Subcutaneous abdominal adipose tissue (tissue), 5 donors: ENCODE measurements at regions not wholly inside any gene's neighbourhood (a gene's known extent, or its start where the extent isn't known, plus 50 kb on each side); places are given as distances from the start of the nearest gene placed in this dataset.

ENCODE experiments used
- H3K27ac ChIP-seq: one replicate; pipeline ENCODE4 v1.7.0; 2013; ENCODE audit warnings: low read depth, mild to moderate bottlenecking, inconsistent platforms, low read length, moderate library complexity
- H3K27me3 ChIP-seq, 5 donors: one replicate each; pipeline ENCODE4 v1.7.0; 2013; ENCODE audit warnings: low read length in 5 of 5, inconsistent platforms in 1 of 5; ENCODE audit not compliant: control insufficient read depth in 5 of 5, insufficient read depth in 4 of 5
- H3K36me3 ChIP-seq, 5 donors: one replicate each; pipeline ENCODE4 v1.7.0; 2013; ENCODE audit warnings: low read length in 5 of 5; ENCODE audit not compliant: control insufficient read depth in 5 of 5, insufficient read depth in 5 of 5
- H3K4me1 ChIP-seq, 5 donors: one replicate each; pipeline ENCODE4 v1.7.0; 2013; ENCODE audit warnings: low read length in 5 of 5, mild to moderate bottlenecking in 3 of 5, moderate library complexity in 1 of 5; ENCODE audit not compliant: control insufficient read depth in 5 of 5, insufficient read depth in 5 of 5
- H3K4me3 ChIP-seq, 5 donors: one replicate each; pipeline ENCODE4 v1.7.0; 2013; ENCODE audit warnings: low read length in 5 of 5, low read depth in 1 of 5
- H3K9ac ChIP-seq, 5 donors: one replicate each; pipeline ENCODE4 v1.7.0; 2013; ENCODE audit warnings: low read length in 5 of 5, mild to moderate bottlenecking in 4 of 5, moderate library complexity in 3 of 5
- H3K9me3 ChIP-seq, 5 donors: one replicate each; pipeline ENCODE4 v1.7.0; 2013; ENCODE audit warnings: low read length in 5 of 5; ENCODE audit not compliant: control insufficient read depth in 5 of 5
- donor health status: healthy.
- donor health status: healthy.
- donor health status: healthy.
- donor health status: healthy.
- donor health status: healthy.

GRCh38 chr2:144288438-144288837, 231.5 kb downstream of the ZEB2 start:
- no peaks in the 10 kb centered on the region for H3K9me3 ChIP-seq
- H3K9ac ChIP-seq, result no peak overlapping the region
- H3K27me3 ChIP-seq, result no peaks in the 10 kb centered on the region
- no peak overlapping the region for H3K27ac ChIP-seq
- H3K4me3 ChIP-seq, result no peak overlapping the region
- peaks cover 0 to 2% (median 0%) of the 10 kb centered on the region in 5 donors for H3K36me3 ChIP-seq
- H3K4me1 ChIP-seq, result no peaks in the 10 kb centered on the region

DNA sequence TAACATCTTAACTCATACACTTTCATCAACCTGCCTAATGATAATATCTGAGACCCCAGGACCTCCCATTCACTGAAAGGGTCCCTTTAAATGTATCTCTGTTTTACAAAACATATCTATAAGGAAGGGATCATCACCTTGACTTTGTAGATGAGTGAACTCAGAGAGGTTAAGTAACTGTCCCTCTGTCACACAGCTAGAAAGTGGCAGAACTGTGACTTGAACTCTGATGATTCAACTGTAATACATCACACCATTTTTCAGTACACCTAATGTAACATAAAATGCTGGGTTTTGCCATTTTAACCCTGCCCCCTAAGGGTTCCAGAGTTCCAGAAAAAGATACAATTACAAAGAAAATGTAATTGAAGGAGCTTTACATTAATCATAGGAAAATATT, 234.6 kb downstream of the ZEB2 start:
- Histone ChIP-seq H3K9me3 (no peaks in the 10 kb centered on the region), H3K4me1 (no peaks in the 10 kb centered on the region), H3K9ac (no peak overlapping the region), H3K36me3 (no peaks in the 10 kb centered on the region), H3K27ac (no peak overlapping the region), H3K27me3 (no peaks in the 10 kb centered on the region), H3K4me3 (no peak overlapping the region)

DNA sequence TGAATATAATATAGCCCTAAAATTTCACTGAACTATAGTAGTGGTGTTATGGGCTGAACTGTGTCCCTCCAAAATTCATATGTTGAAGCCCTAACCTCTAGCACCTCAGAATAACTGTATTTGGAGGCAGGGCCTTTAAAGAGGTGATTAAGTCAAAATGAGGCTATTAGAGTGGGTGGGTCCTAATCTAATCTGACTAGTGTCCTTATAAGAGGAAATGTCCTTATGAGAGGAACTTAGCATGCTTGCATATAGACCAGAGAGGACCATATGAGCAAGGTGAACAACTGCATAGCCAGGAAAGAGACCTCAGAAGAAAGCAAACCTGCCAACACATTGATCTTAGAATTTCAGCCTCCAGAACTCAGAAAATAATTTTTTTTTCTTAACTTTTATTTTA, 238.4 kb downstream of the ZEB2 start:
- Histone ChIP-seq H3K27ac (no peak overlapping the region), H3K4me1 (no peaks in the 10 kb centered on the region), H3K9me3 (no peaks in the 10 kb centered on the region), H3K27me3 (no peaks in the 10 kb centered on the region), H3K9ac (no peak overlapping the region), H3K36me3 (no peaks in the 10 kb centered on the region), H3K4me3 (no peak overlapping the region)

GRCh38 chr2:144280009-144280408, 239.9 kb downstream of the ZEB2 start:
- no peaks in the 10 kb centered on the region for H3K9me3 ChIP-seq
- no peak overlapping the region for H3K4me3 ChIP-seq
- no peaks in the 10 kb centered on the region for H3K27me3 ChIP-seq
- no peaks in the 10 kb centered on the region for H3K36me3 ChIP-seq
- H3K4me1 ChIP-seq, result peaks cover 0 to 2% (median 0%) of the 10 kb centered on the region in 5 donors
- no peak overlapping the region for H3K9ac ChIP-seq
- no peak overlapping the region for H3K27ac ChIP-seq

GRCh38 chr2:144279165-144279564, 240.8 kb downstream of the ZEB2 start:
- no peak overlapping the region for H3K27ac ChIP-seq
- H3K9me3 ChIP-seq, result no peaks in the 10 kb centered on the region
- peaks cover 0 to 2% (median 0%) of the 10 kb centered on the region in 5 donors for H3K4me1 ChIP-seq
- H3K9ac ChIP-seq, result no peak overlapping the region
- H3K27me3 ChIP-seq, result no peaks in the 10 kb centered on the region
- no peaks in the 10 kb centered on the region for H3K36me3 ChIP-seq
- H3K4me3 ChIP-seq, result no peak overlapping the region

DNA sequence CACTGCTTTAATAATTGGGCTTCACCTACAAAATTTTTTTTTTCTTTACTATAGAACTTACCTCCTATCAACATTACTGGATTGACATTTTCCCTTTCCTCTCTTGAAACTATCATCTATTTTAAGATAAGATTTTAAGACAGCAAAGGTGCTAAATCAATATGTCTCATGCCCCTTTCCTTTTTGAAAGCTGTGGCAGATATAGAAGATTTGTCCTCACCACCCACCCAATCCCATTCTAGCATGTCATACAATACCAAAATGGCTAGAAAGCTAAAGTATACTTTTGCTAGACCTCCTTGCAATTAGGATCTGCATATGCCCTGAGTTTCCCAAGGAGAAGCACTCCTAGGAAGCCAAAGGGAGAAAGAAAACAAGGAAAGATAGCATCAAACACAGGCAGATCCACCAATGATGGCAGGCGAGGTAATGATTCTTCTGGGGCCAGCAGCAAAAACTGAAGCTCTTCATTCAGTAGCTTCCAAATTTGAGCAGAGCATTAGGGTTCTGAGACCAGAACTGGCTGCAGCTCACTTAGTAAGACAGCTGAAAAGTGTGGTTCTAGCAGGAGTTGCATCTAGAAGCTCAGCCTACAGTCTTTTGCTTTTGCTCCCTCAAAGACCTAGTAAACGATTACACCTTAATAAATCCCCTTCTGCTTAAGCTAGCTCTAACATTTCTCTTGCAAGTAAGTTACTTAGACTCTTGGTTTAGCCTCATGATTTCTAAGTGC, 242.1 kb downstream of the ZEB2 start:
- Histone ChIP-seq H3K27ac (no peak overlapping the region), H3K36me3 (no peaks in the 10 kb centered on the region), H3K9me3 (no peaks in the 10 kb centered on the region), H3K27me3 (no peaks in the 10 kb centered on the region), H3K4me1 (peaks cover 0 to 5% (median 0%) of the 10 kb centered on the region in 5 donors), H3K4me3 (no peak overlapping the region), H3K9ac (no peak overlapping the region)

GRCh38 chr2:144275340-144275739, 244.6 kb downstream of the ZEB2 start:
- no peaks in the 10 kb centered on the region for H3K36me3 ChIP-seq
- H3K4me1 ChIP-seq, result peaks cover 0 to 5% (median 0%) of the 10 kb centered on the region in 5 donors
- no peak overlapping the region for H3K4me3 ChIP-seq
- H3K27ac ChIP-seq, result no peak overlapping the region
- no peaks in the 10 kb centered on the region for H3K27me3 ChIP-seq
- no peaks in the 10 kb centered on the region for H3K9me3 ChIP-seq
- no peak overlapping the region for H3K9ac ChIP-seq

DNA sequence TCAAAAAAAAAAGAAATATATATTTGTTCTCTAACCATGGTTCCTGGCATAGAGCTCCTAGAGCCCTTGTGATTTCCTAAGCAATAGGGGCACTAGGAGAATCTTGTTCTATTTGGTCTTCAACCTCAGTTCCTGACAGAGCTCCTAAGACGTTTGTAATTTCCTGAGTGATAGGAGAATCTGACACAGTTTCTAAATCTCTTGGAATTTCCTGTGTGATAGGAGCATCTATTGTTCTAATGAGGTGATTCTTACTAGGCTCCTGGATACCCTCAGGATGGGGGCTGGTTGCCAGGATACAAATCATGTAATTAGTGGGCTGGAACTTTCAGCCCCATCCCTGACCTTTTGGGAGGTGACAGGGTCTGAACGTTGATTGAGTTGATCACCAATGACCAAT, 245.8 kb downstream of the ZEB2 start:
- no peaks in the 10 kb centered on the region for H3K36me3 ChIP-seq
- H3K27me3 ChIP-seq, result no peaks in the 10 kb centered on the region
- no peak overlapping the region for H3K4me3 ChIP-seq

GRCh38 chr2:144270951-144271350, 249.0 kb downstream of the ZEB2 start:
- no peaks in the 10 kb centered on the region for H3K9me3 ChIP-seq
- H3K4me1 ChIP-seq, result peaks cover 0 to 5% (median 0%) of the 10 kb centered on the region in 5 donors
- H3K27me3 ChIP-seq, result no peaks in the 10 kb centered on the region
- H3K36me3 ChIP-seq, result no peaks in the 10 kb centered on the region
- H3K9ac ChIP-seq, result no peak overlapping the region
- H3K27ac ChIP-seq, result no peak overlapping the region
- H3K4me3 ChIP-seq, result no peak overlapping the region

More for the DNA sequence above, 245.8 kb downstream of the ZEB2 start:
- H3K9me3 ChIP-seq, result no peaks in the 10 kb centered on the region
- H3K27ac ChIP-seq, result no peak overlapping the region
- no peak overlapping the region for H3K9ac ChIP-seq
- peaks cover 0 to 5% (median 0%) of the 10 kb centered on the region in 5 donors for H3K4me1 ChIP-seq

DNA sequence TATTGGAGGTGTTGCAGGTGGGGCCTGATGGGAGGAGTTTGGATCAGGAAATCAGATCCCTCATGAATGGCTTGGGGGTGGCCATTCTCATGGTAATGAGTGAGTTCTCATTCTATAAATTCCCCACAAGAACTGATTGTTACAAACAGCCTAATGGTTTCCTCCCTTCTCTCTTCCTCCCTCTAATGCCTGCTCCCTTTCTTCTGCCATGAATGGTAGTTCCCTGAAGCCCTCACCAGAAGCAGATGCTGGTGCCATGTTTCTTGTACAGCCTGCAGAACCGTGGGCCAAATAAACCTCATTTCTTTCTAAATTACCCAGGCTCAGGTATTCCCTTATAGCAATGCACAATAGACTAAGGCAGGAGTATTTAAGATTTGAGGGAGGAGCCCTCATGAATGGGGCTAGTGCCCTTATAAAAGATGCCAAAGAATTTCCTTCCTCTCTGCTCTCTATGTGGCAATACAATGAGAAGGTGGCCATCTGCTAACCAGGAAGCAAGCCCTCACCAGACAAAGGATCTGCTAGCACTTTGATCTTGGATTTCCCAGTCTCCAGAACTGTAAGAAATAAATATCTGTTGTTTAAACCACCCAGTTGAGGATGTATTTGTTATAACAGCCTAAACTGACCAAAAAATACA, 251.8 kb downstream of the ZEB2 start:
- no peak overlapping the region for H3K9ac ChIP-seq
- no peak overlapping the region for H3K4me3 ChIP-seq
- H3K4me1 ChIP-seq, result peaks cover 0 to 1% (median 0%) of the 10 kb centered on the region in 5 donors
- H3K36me3 ChIP-seq, result peaks cover 0 to 2% (median 0%) of the 10 kb centered on the region in 5 donors
- no peaks in the 10 kb centered on the region for H3K9me3 ChIP-seq
- H3K27me3 ChIP-seq, result no peaks in the 10 kb centered on the region
- no peak overlapping the region for H3K27ac ChIP-seq
